Transverse colon (tissue), 3 donors: ENCODE measurements at regions not wholly inside any gene's neighbourhood (a gene's known extent, or its start where the extent isn't known, plus 50 kb on each side); places are given as distances from the start of the nearest gene placed in this dataset.

Experiments
- CTCF ChIP-seq, 5 experiments: fragments of 200-600 bp in 3 of 5; fragments of 450-650 bp in 2 of 5; sonication (generic) in 3 of 5; IDR thresholded peaks; 1 replicate in 2 of 5; 2 replicates in 3 of 5; pipeline ENCODE4 v1.5.1; 2016 to 2017; ENCODE audit warnings: antibody characterized with exemption in 5 of 5, inconsistent platforms in 3 of 5, mild to moderate bottlenecking in 2 of 5, moderate library complexity in 1 of 5
- EP300 ChIP-seq: sonication (generic); formaldehyde crosslinking; IDR thresholded peaks from one replicate; pipeline ENCODE4 v1.6.1; 2017; ENCODE audit warnings: antibody characterized with exemption, low read depth
- POLR2A ChIP-seq: fragments of 450-650 bp; IDR thresholded peaks from one replicate; pipeline ENCODE4 v1.6.1; 2016; ENCODE audit warnings: antibody characterized with exemption, mild to moderate bottlenecking, moderate library complexity

- TF ChIP-seq POLR2A (no peak), CTCF (IDR thresholded peaks at IDR 0.05) (no peak), EP300 (no peak)
Measured at GRCh38 chr16:86800894-86801293, 222.5 kb downstream of the FOXL1 start.
